ENCODE measurements at regions not wholly inside any gene's neighbourhood (a gene's known extent, or its start where the extent isn't known, plus 50 kb on each side); places are given as distances from the start of the nearest gene placed in this dataset.

GRCh38 chr7:54837761-54838160 is 78.8 kb upstream of the SEC61G start:
- TF ChIP-seq CTCF (IDR thresholded peaks at IDR 0.05) (no peak), SIN3A (IDR thresholded peaks at IDR 0.05; ENCODE audit: borderline replicate concordance, insufficient read depth, low read depth, low read length) (no peak), TCF7L2 (IDR thresholded peaks at IDR 0.05; ENCODE audit: low read depth, low read length) (no peak), POLR2AphosphoS5 (IDR thresholded peaks at IDR 0.05; ENCODE audit: low read depth, low read length) (no peak)
- TF ChIP-seq, protein P1, sequence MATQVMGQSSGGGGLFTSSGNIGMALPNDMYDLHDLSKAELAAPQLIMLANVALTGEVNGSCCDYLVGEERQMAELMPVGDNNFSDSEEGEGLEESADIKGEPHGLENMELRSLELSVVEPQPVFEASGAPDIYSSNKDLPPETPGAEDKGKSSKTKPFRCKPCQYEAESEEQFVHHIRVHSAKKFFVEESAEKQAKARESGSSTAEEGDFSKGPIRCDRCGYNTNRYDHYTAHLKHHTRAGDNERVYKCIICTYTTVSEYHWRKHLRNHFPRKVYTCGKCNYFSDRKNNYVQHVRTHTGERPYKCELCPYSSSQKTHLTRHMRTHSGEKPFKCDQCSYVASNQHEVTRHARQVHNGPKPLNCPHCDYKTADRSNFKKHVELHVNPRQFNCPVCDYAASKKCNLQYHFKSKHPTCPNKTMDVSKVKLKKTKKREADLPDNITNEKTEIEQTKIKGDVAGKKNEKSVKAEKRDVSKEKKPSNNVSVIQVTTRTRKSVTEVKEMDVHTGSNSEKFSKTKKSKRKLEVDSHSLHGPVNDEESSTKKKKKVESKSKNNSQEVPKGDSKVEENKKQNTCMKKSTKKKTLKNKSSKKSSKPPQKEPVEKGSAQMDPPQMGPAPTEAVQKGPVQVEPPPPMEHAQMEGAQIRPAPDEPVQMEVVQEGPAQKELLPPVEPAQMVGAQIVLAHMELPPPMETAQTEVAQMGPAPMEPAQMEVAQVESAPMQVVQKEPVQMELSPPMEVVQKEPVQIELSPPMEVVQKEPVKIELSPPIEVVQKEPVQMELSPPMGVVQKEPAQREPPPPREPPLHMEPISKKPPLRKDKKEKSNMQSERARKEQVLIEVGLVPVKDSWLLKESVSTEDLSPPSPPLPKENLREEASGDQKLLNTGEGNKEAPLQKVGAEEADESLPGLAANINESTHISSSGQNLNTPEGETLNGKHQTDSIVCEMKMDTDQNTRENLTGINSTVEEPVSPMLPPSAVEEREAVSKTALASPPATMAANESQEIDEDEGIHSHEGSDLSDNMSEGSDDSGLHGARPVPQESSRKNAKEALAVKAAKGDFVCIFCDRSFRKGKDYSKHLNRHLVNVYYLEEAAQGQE (IDR thresholded peaks at IDR 0.05; ENCODE audit: insufficient read depth in 1 of 2, low read depth in 2 of 2, low read length in 1 of 2), result no peak

Data from Panc1 (cell line).